ENCODE measurements at regions not wholly inside any gene's neighbourhood (a gene's known extent, or its start where the extent isn't known, plus 50 kb on each side); places are given as distances from the start of the nearest gene placed in this dataset.

GRCh38 chr22:49106096-49106841 lies 721.4 kb downstream of the BRD1 start:
- TF ChIP-seq EZH2 (IDR thresholded peaks at IDR 0.05; ENCODE audit: insufficient read depth, poor library complexity, severe bottlenecking) (no peak), EZH2phosphoT487 (IDR thresholded peaks at IDR 0.05; ENCODE audit: insufficient read depth, low read depth) (no peak)
